GM19238 (cell line): ENCODE measurements at regions not wholly inside any gene's neighbourhood (a gene's known extent, or its start where the extent isn't known, plus 50 kb on each side); places are given as distances from the start of the nearest gene placed in this dataset.

Experiments
- DNase-seq: peaks from one replicate; pipeline ENCODE4 v3.0.0; 2011; ENCODE audit warnings: low spot score; ENCODE audit not compliant: insufficient read length

- DNase-seq = no peak
Measured at GRCh38 chr6:44050872-44051505, 76.3 kb downstream of the MRPL14 start.

DNA sequence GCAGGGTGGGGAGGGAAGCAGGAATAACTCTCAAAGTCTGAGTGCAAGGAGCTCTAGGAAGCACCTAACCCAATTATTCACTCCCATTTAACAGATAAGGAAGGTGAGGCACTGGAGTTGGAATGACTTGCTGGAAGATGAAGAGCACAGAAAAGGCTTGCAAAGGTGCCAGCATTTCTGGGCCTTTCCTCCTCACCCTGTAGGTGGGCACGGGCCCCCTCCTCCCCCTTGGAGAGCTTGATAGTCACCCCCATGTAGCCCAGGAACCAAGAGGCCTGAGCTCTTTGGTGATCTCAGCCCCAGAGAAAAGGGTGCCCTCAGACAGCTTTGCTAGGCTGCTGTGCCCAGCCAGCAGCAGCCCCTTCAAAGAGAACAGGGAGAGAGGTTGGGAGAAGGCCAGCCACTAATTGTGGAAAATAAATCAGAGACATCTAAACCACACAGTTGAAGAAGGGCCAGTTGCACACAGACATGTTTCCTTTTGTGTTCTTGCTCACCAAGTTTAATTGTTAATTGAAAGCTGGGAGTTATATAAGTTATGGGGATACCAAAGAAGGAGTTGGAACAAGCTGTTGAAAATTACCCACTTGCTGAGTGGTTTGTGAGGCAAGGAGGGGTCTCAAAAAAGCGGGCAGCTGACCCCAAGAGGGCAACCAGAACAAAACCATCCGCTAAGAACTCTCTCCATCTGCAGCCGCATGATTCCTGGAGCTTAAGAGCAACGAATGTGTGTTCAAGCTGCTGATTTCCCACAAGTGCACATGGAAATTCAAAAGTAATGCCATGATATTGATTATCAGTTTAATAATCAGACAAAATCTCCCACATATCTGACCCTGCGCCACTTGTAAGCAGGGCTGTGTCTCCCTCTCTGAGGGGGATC lies 77.0 kb downstream of the MRPL14 start:
- no peak for DNase-seq

GRCh38 chr6:44049163-44049988 lies 77.9 kb downstream of the MRPL14 start:
- no peak for DNase-seq

- DNase-seq = no peak
Measured at GRCh38 chr6:44048277-44048676, 79.0 kb downstream of the MRPL14 start.

DNA sequence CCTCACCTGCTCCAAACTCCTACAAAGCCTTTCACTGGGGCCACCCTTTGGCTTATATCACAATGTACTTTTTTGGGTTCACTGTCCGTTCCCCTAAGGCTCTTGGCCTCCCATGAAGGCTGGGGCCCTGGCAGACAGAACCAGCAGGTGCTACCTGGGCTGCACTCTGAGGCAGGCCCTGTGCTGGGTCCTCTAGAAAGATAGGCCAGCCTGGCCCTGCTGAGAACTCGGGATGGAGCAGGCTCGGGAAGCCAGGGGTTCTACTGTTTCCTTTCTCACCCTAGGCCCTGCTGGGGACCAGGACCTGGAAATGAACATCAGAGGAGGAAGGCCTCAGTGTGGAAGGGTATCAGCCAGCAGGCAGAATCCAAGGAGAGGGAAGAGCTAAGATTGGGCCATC lies 79.5 kb downstream of the MRPL14 start:
- no peak for DNase-seq

GRCh38 chr6:44047179-44047546 lies 80.1 kb downstream of the MRPL14 start:
- no peak for DNase-seq

DNA sequence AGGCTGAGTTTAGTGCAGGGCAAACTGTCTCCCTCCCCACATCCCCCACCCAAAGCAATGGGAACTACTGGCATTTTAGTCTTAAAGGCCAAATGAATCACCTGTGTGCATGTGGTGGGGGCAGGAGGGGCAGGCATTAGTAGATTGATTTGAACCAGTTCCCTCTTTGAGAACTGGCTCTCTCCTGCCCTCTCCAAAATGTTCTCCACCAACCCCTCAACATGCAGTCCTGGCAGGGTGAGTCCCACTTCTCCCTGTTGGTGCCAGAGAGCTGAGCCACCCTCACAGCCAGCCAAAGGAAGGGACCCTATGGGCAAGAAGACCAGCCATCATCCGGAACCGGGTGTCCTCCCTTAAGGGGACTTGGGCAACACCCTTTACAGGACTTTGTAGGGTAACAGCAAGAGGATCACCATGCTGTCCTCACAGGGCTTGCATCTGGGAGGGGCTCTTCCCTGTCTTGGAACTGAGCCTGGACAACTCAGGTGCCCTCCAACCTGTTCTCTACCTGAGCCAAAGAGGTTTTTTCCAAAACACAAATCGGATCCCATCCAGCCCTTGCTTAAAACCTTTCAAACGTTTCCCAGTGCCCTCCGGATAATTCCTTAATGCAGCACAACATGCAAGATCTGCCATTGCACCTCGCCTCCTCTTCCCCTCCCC lies 80.6 kb downstream of the MRPL14 start:
- no peak for DNase-seq

- DNase-seq = no peak
Measured at GRCh38 chr6:44045672-44046015, 81.6 kb downstream of the MRPL14 start.

DNA sequence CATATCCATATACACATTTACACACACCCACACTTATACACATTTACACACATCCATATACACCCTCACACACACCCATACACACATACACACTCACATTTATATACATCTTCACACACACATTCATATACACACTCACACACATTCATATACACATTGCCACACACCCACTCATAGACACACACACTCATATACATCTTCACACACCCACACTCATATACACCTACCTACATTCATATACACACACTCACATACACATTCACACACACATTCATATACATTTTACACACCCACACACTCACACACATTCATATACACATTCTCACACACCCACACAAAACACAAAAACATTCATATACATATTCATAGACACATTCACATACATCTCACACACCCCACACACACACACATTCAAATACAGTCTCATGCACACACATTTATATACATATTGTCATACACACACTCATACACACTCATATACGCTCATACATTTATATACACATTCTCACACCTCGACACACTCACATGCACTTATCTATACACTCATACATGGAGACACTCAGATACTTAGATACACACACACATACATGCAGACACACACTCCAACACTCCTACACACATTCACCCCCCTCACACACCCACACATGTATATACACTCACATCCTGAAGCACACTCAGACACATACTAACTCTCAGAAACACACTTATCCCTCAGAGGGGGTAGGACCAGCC lies 82.1 kb downstream of the MRPL14 start:
- DNase-seq = no peak

DNA sequence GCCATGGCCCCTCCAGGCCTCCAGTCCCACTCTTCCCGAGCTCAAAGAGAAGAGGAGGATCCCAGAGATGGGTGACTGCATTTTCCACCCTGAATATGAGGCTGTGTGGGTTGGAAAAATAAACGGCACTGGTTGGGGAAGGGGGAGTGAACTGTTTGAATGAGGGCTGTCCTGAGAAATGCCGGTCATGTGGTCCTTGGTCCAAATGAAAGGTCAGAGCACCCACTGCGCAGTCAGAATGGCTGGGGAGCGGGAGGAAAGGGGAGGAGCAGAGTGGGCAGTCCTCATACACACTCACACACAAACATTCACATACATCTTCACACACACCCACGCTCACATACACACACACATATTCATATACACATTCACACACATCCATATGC lies 83.1 kb downstream of the MRPL14 start:
- DNase-seq = no peak

- DNase-seq = no peak
Measured at GRCh38 chr6:44043479-44044153, 83.6 kb downstream of the MRPL14 start.

DNA sequence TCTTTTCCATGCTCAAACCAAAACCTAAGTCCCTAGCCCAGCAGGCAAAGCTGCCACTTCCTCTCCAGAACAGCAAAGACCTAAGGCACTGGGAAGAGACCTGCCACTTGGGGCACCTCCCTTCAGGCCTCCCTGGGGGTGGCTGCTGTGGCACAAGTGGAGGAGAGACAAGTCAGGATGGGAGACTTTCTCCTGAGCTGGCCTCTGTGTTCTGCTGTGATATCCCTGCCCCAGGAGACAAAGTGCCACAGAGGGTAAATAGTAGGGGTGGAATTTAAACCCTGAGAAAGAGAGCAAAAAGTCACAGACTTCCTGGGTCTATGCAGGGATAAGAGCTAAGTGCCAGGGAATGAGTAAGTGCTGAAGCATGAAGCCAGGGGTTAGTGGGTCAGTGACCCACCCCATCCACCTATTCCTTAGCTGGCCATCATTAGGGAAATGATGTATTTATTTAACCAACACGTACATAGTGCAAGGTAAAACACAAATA lies 84.2 kb downstream of the MRPL14 start:
- no peak for DNase-seq

- no peak for DNase-seq
Measured at GRCh38 chr6:44042261-44042988, 84.8 kb downstream of the MRPL14 start.

GRCh38 chr6:44041461-44042260 lies 85.6 kb downstream of the MRPL14 start:
- no peak for DNase-seq

DNA sequence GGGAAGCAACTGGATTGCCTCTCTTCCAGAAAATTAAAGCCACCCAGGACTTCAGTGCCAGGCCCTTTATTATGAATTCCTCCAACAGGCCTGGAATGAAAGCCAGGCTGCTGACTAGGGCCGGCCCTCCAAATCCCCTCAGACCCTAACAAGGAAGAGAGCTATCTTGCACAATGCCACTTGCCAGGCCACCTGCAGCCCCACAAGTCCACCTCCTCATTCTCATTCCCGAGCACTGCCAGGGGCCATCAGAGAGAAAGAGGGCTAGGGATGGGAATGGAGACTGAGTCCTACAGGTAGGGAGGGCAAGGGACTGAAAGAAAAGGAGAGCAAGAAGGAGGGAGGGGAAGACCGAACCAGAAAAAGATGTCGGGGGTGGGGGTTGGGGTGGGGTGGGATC lies 86.5 kb downstream of the MRPL14 start:
- no peak for DNase-seq

DNA sequence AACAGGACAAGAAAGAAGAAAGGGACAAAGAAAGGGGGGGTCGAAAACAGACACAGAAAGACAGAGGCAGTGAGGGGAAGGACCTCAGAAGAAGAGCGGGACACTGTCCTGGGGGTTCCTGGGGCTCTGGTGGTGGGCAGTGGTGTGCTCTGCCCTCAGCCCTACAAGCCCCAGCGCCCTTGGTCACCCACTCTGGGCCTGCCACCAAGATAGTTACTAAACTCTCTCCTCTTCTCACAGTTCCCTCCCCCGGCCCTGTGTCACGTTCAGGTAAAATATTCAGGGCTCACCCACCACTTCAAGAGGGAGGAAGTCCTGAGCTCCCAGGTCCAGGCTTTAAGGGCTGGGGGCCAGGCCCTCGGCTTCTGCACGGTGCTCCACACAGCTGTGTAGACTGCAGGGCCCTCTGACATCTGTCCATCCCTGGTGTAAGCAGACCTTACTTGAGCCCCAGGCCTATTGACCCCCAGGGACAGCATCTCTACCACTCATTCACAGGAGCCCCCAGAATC lies 87.4 kb downstream of the MRPL14 start:
- DNase-seq = no peak

GRCh38 chr6:44039191-44039719 lies 88.0 kb downstream of the MRPL14 start:
- no peak for DNase-seq

DNA sequence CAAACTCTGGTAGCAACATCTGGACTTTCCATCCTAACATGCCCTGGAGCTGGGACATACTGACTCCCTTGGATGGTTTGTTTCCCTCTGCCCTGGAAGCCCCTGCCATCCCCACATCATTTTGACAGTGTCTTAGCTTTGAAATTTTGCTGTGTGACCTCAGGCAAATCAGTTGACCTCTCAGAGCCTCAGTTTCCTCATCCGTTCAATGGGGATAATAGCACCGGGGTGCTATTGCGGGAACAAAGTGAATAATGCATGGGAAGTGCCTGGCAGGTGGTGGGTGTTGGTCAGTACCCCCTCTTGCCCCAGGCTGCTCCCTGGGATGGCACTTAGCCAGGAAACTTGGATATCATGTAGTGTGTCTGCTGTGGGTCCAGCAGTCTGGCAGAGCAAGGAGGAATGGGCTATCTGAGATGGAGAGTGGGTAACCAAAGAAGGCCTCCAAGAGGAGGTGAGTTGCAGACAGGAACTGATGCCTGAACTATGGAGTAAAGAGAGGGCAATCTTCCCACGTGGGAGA lies 88.6 kb downstream of the MRPL14 start:
- DNase-seq = no peak
